K562 (cell line): ENCODE measurements at regions not wholly inside any gene's neighbourhood (a gene's known extent, or its start where the extent isn't known, plus 50 kb on each side); places are given as distances from the start of the nearest gene placed in this dataset.

Experiments
- ATAC-seq: fragments of 200-7000 bp; cut with Tn5 transposase; 3 replicates; pipeline ENCODE4 v1.9.1; 2020; ENCODE audit warnings: moderate library complexity
- BruUV-seq: library from RNA; stranded (reverse); fragments of 400-500 nt; replicated peaks from 2 replicates; lab custom pipeline; 2021; lab: Mats Ljungman, UMichigan
- CTCF ChIA-PET: fragments of 300-600 bp; formaldehyde crosslinking; extraction: SDS; loops from one replicate; lab custom pipeline; 2021; ENCODE audit warnings: low intra/inter-chr PET ratio; lab: Yijun Ruan, JAX
- POLR2A ChIA-PET: fragments of 300-600, 350-650 bp; sonication (Branson Sonifier 250); formaldehyde crosslinking; extraction: SDS; loops from one replicate; lab custom pipeline; 2021; ENCODE audit warnings: antibody characterized with exemption, inconsistent platforms; lab: Yijun Ruan, JAX
- DNase-seq, 4 experiments: peaks; one replicate each; pipeline versions ENCODE4 v3.0.0 to v3.0.0-alpha.2; 2011 to 2018; ENCODE audit warnings: low spot score in 3 of 4, mixed read lengths in 3 of 4; ENCODE audit errors: extremely low read depth in 1 of 4
- FAIRE-seq: peaks from 2 replicates; lab custom pipeline; 2011; peaks lifted over from hg19 to GRCh38; lab: Jason Lieb, UNC
- H2AFZ ChIP-seq: 2 replicates; pipeline ENCODE4 v1.6.0; 2011; ENCODE audit warnings: low read depth, low read length, control low read depth, inconsistent platforms
- H3K27ac ChIP-seq: fragments of 200-600 bp; 3 replicates; pipeline ENCODE4 v1.8.0; 2011; ENCODE audit warnings: low read depth, mild to moderate bottlenecking, control low read depth, inconsistent platforms, low read length, moderate library complexity, mixed read lengths; ENCODE audit errors: extremely low read depth
- H3K27me3 ChIP-seq, 2 experiments: fragments of 300-600 bp in 1 of 2; 2 replicates in 1 of 2; 3 replicates in 1 of 2; pipeline versions ENCODE4 v1.6.0 to v1.8.0; 2011; ENCODE audit warnings: inconsistent platforms in 2 of 2, low read length in 2 of 2, mild to moderate bottlenecking in 1 of 2, mixed read lengths in 1 of 2, moderate library complexity in 1 of 2; ENCODE audit not compliant: control insufficient read depth in 2 of 2, insufficient read depth in 2 of 2
- H3K36me3 ChIP-seq: fragments of 300-600 bp; 3 replicates; pipeline ENCODE4 v1.8.0; 2011; ENCODE audit warnings: mild to moderate bottlenecking, low read length, inconsistent platforms; ENCODE audit not compliant: control insufficient read depth, insufficient read depth
- H3K4me1 ChIP-seq, 2 experiments: fragments of 200-600 bp in 1 of 2; replicated peaks in 1 of 2; 2 replicates in 1 of 2; 3 replicates in 1 of 2; pipeline versions ENCODE4 v1.5.1 to v1.8.0; 2011; ENCODE audit warnings: inconsistent platforms in 2 of 2, low read length in 2 of 2, mild to moderate bottlenecking in 1 of 2, mixed read lengths in 1 of 2, moderate library complexity in 1 of 2; ENCODE audit not compliant: control insufficient read depth in 2 of 2, insufficient read depth in 2 of 2
- H3K4me2 ChIP-seq: 2 replicates; pipeline ENCODE4 v1.6.1; 2011; ENCODE audit warnings: low read length, control low read depth, inconsistent platforms, mixed read lengths; ENCODE audit not compliant: insufficient read depth
- H3K4me3 ChIP-seq: fragments of 200-600 bp; sonication (generic), shearing (Covaris generic); 2 replicates; pipeline ENCODE4 v1.5.1; 2016; ENCODE audit warnings: control low read depth, inconsistent platforms
- H3K79me2 ChIP-seq: fragments of 200-600 bp; 3 replicates; pipeline ENCODE4 v1.8.0; 2011; ENCODE audit warnings: low read length, inconsistent platforms; ENCODE audit not compliant: control insufficient read depth, insufficient read depth
- H3K9ac ChIP-seq, 2 experiments: 2 replicates each; pipeline versions ENCODE4 v1.6.0 to v1.6.1; 2011; ENCODE audit warnings: low read depth in 2 of 2, low read length in 2 of 2, control low read depth in 1 of 2, inconsistent platforms in 1 of 2, mild to moderate bottlenecking in 1 of 2, mixed read lengths in 1 of 2; ENCODE audit not compliant: insufficient read depth in 1 of 2
- H3K9me1 ChIP-seq: one replicate; pipeline ENCODE4 v1.6.0; 2011; ENCODE audit warnings: inconsistent platforms, mild to moderate bottlenecking, low read length, moderate library complexity; ENCODE audit not compliant: control insufficient read depth, insufficient read depth
- H3K9me3 ChIP-seq: replicated peaks from 2 replicates; pipeline ENCODE4 v1.5.1; 2011; ENCODE audit warnings: low read depth, low read length, inconsistent platforms; ENCODE audit not compliant: control insufficient read depth, insufficient read depth
- H4K20me1 ChIP-seq: replicated peaks from 2 replicates; pipeline ENCODE4 v1.6.1; 2011; ENCODE audit warnings: low read length, inconsistent platforms, mixed read lengths; ENCODE audit not compliant: control insufficient read depth, insufficient read depth
- E2F8 ChIP-seq: fragments of 450-650 bp; IDR thresholded peaks from 2 replicates; pipeline ENCODE4 v1.7.1; 2018; ENCODE audit warnings: mild to moderate bottlenecking, low read depth; ENCODE audit not compliant: partially characterized antibody
- ETV1 ChIP-seq: fragments of 450-650 bp; conservative IDR thresholded peaks from 2 replicates; pipeline ENCODE4 v1.6.1; 2016; ENCODE audit warnings: missing genetic modification characterization, control low read depth, low read depth, missing compliant biosample characterization
- MEIS2 ChIP-seq: fragments of 450-650 bp; IDR thresholded peaks from 2 replicates; pipeline ENCODE4 v1.6.1; 2014; ENCODE audit warnings: mild to moderate bottlenecking; ENCODE audit not compliant: partially characterized antibody
- SMAD2 ChIP-seq: fragments of 150-350 bp; IDR thresholded peaks from 2 replicates; pipeline ENCODE4 v1.6.1; 2014; ENCODE audit warnings: low read depth, mild to moderate bottlenecking, low read length
- THRA ChIP-seq: fragments of 450-650 bp; IDR thresholded peaks from 2 replicates; pipeline ENCODE4 v1.6.1; 2017; ENCODE audit warnings: mild to moderate bottlenecking, moderate library complexity
- WGBS: fragments of 100-300 bp; shearing (Covaris generic); methylation state at CpG from one replicate; pipeline ENCODE4 v1.1.6; 2016; ENCODE audit warnings: low coverage, mixed read lengths; ENCODE audit not compliant: insufficient coverage; ENCODE audit errors: missing lambda C conversion rate; 5-methylcytosine and 5-hydroxymethylcytosine counted together
- in situ Hi-C: fragments of 300-500 bp; cut with MboI; formaldehyde crosslinking; loops from 4 replicates; pipeline ENCODE4 v1.15.0; 2018; ENCODE audit warnings: inconsistent platforms, mixed read lengths
- intact Hi-C: fragments of 100-400 bp; cut with micrococcal nuclease; formaldehyde crosslinking; loops from 2 replicates; pipeline ENCODE4 v1.14.2; 2022
- TF ChIP-seq, protein P1 (sequence below): fragments of 450-650 bp; IDR thresholded peaks from 2 replicates; pipeline ENCODE4 v1.6.1; 2017; ENCODE audit warnings: antibody characterized with exemption, mild to moderate bottlenecking
- TF ChIP-seq, protein P2 (sequence below): fragments of 450-650 bp; formaldehyde crosslinking; IDR thresholded peaks from 2 replicates; pipeline ENCODE4 v1.4.0; 2020; ENCODE audit warnings: mild to moderate bottlenecking, mixed read lengths

DNA sequence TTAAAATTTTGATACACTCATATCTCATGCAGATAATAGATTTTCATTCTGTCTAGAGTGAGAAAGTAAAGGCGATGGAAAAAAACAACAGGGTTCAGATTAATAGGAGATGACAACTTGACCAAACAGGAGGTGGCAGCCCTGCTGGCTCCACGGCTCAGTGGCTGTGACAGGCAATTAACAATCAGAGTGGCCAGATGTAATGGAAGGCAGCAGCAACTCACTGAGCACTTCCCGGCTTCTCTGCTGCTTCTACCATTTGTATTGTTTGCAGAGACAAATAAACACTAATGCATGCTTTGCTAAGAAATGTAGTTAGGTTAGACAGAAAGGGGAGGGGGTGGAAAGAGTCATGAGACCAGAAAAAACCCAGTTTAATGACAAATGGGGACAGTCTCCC, 473.0 kb upstream of the SLC10A2 start:
- FAIRE-seq: no peak
- intact Hi-C loops (no loop called here), in situ Hi-C loops (no loop called here)
- no peaks in the 10 kb centered on the region for H3K9me1 ChIP-seq
- no peak overlapping the region for H3K4me3 ChIP-seq
- ChIA-PET CTCF (no interaction called here), POLR2A (no interaction called here)
- no peaks in the 10 kb centered on the region for H3K79me2 ChIP-seq
- H3K27me3 ChIP-seq: no peaks in the 10 kb centered on the region
- H4K20me1 ChIP-seq: no peaks in the 10 kb centered on the region
- H3K36me3 ChIP-seq: no peaks in the 10 kb centered on the region
- BruUV-seq: no TSS peak
- 0% methylated on average over 3 of the region's 3 CpGs for WGBS
- H3K9me3 ChIP-seq: no peaks in the 10 kb centered on the region
- H3K27ac ChIP-seq: no peak overlapping the region
- ATAC-seq: no peak
- no peaks in the 10 kb centered on the region for H3K4me1 ChIP-seq
- no peak for TF ChIP-seq SMAD2
- no peak for TF ChIP-seq THRA
- TF ChIP-seq, protein P1, sequence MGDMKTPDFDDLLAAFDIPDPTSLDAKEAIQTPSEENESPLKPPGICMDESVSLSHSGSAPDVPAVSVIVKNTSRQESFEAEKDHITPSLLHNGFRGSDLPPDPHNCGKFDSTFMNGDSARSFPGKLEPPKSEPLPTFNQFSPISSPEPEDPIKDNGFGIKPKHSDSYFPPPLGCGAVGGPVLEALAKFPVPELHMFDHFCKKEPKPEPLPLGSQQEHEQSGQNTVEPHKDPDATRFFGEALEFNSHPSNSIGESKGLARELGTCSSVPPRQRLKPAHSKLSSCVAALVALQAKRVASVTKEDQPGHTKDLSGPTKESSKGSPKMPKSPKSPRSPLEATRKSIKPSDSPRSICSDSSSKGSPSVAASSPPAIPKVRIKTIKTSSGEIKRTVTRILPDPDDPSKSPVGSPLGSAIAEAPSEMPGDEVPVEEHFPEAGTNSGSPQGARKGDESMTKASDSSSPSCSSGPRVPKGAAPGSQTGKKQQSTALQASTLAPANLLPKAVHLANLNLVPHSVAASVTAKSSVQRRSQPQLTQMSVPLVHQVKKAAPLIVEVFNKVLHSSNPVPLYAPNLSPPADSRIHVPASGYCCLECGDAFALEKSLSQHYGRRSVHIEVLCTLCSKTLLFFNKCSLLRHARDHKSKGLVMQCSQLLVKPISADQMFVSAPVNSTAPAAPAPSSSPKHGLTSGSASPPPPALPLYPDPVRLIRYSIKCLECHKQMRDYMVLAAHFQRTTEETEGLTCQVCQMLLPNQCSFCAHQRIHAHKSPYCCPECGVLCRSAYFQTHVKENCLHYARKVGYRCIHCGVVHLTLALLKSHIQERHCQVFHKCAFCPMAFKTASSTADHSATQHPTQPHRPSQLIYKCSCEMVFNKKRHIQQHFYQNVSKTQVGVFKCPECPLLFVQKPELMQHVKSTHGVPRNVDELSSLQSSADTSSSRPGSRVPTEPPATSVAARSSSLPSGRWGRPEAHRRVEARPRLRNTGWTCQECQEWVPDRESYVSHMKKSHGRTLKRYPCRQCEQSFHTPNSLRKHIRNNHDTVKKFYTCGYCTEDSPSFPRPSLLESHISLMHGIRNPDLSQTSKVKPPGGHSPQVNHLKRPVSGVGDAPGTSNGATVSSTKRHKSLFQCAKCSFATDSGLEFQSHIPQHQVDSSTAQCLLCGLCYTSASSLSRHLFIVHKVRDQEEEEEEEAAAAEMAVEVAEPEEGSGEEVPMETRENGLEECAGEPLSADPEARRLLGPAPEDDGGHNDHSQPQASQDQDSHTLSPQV: no peak
- TF ChIP-seq, protein P2, sequence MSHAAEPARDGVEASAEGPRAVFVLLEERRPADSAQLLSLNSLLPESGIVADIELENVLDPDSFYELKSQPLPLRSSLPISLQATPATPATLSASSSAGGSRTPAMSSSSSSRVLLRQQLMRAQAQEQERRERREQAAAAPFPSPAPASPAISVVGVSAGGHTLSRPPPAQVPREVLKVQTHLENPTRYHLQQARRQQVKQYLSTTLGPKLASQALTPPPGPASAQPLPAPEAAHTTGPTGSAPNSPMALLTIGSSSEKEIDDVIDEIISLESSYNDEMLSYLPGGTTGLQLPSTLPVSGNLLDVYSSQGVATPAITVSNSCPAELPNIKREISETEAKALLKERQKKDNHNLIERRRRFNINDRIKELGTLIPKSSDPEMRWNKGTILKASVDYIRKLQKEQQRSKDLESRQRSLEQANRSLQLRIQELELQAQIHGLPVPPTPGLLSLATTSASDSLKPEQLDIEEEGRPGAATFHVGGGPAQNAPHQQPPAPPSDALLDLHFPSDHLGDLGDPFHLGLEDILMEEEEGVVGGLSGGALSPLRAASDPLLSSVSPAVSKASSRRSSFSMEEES (CRISPR knock-in tag): no peak
- no peak for TF ChIP-seq MEIS2
- no peak for TF ChIP-seq ETV1
- no peak for TF ChIP-seq E2F8
- TF ChIP-seq, all 486 proteins: peak for 0
- no peak for DNase-seq
- no peak overlapping the region for H2AFZ ChIP-seq
- H3K9ac ChIP-seq: no peak overlapping the region
- no peak overlapping the region for H3K4me2 ChIP-seq
